HepG2 (cell line): ENCODE measurements at regions not wholly inside any gene's neighbourhood (a gene's known extent, or its start where the extent isn't known, plus 50 kb on each side); places are given as distances from the start of the nearest gene placed in this dataset.

Experiments used
- CREB1 ChIP-seq, 2 experiments: fragments of 450-650 bp in 1 of 2; IDR thresholded peaks; 2 replicates each; pipeline ENCODE4 v1.6.1; 2016 to 2017; ENCODE audit warnings: control low read depth in 1 of 2, mild to moderate bottlenecking in 1 of 2, missing compliant biosample characterization in 1 of 2, missing genetic modification characterization in 1 of 2
- EP300 ChIP-seq, 3 experiments: sonication (generic) in 1 of 3; formaldehyde crosslinking in 1 of 3; IDR thresholded peaks; 2 replicates each; pipeline versions ENCODE4 v1.5.1 to v1.6.1; 2011 to 2020; ENCODE audit warnings: low read depth in 2 of 3, low read length in 2 of 3, borderline replicate concordance in 1 of 3, improper control_type of control experiment in 1 of 3, mild to moderate bottlenecking in 1 of 3, missing genetic modification reagents in 1 of 3, moderate library complexity in 1 of 3
- IRF2 ChIP-seq: IDR thresholded peaks from 2 replicates; pipeline ENCODE4 v1.6.1; 2018; ENCODE audit warnings: missing genetic modification reagents, missing compliant biosample characterization
- MAFF ChIP-seq: IDR thresholded peaks from 2 replicates; pipeline ENCODE4 v1.6.1; 2011; ENCODE audit warnings: low read depth, low read length, improper control_type of control experiment
- MATR3 ChIP-seq: sonication (generic); formaldehyde crosslinking; IDR thresholded peaks from 2 replicates; pipeline ENCODE4 v1.4.0; 2020; ENCODE audit warnings: missing genetic modification reagents
- NFKBIZ ChIP-seq: IDR thresholded peaks from 2 replicates; pipeline ENCODE4 v1.6.1; 2018; ENCODE audit warnings: missing genetic modification reagents, missing compliant biosample characterization
- SIN3A ChIP-seq: IDR thresholded peaks from 2 replicates; pipeline ENCODE4 v1.6.1; 2011; ENCODE audit warnings: low read depth, mild to moderate bottlenecking, control low read depth, low read length, borderline replicate concordance
- SIN3B ChIP-seq: fragments of 150-350 bp; IDR thresholded peaks from 2 replicates; pipeline ENCODE4 v1.6.1; 2014; ENCODE audit warnings: low read length
- STAG1 ChIP-seq: sonication (generic); formaldehyde crosslinking; IDR thresholded peaks from 2 replicates; pipeline ENCODE4 v1.4.0; 2020; ENCODE audit warnings: missing genetic modification reagents
- TCF7L2 ChIP-seq: IDR thresholded peaks from 2 replicates; pipeline ENCODE4 v1.6.1; 2011; ENCODE audit warnings: mild to moderate bottlenecking, low read depth, low read length, moderate library complexity
- TOE1 ChIP-seq: sonication (generic); formaldehyde crosslinking; IDR thresholded peaks from 2 replicates; pipeline ENCODE4 v1.4.0; 2020; ENCODE audit warnings: mild to moderate bottlenecking, missing genetic modification reagents
- TRIM24 ChIP-seq: sonication (generic); formaldehyde crosslinking; IDR thresholded peaks from 2 replicates; pipeline ENCODE4 v1.8.0; 2022; ENCODE audit warnings: mild to moderate bottlenecking, missing genetic modification reagents
- ZBTB3 ChIP-seq: sonication (generic); formaldehyde crosslinking; IDR thresholded peaks from 2 replicates; pipeline ENCODE4 v1.4.0; 2020; ENCODE audit warnings: low read depth, mild to moderate bottlenecking, moderate library complexity, missing genetic modification reagents, borderline replicate concordance
- ZFP41 ChIP-seq: sonication (generic); formaldehyde crosslinking; IDR thresholded peaks from 2 replicates; pipeline ENCODE4 v1.4.0; 2020; ENCODE audit warnings: mild to moderate bottlenecking, missing genetic modification reagents, borderline replicate concordance
- ZFP62 ChIP-seq: sonication (generic); formaldehyde crosslinking; IDR thresholded peaks from 2 replicates; pipeline ENCODE4 v1.4.0; 2020; ENCODE audit warnings: missing genetic modification reagents
- ZKSCAN8 ChIP-seq: IDR thresholded peaks from 2 replicates; pipeline ENCODE4 v1.6.1; 2016; ENCODE audit warnings: borderline replicate concordance, missing genetic modification reagents, missing compliant biosample characterization
- ZNF317 ChIP-seq: sonication (generic); formaldehyde crosslinking; IDR thresholded peaks from 2 replicates; pipeline ENCODE4 v1.5.0; 2020; ENCODE audit warnings: mild to moderate bottlenecking, missing genetic modification reagents
- ZNF510 ChIP-seq: sonication (generic); formaldehyde crosslinking; IDR thresholded peaks from 2 replicates; pipeline ENCODE4 v1.4.0; 2020; ENCODE audit warnings: low read depth, mild to moderate bottlenecking, missing genetic modification reagents
- ZNF788 ChIP-seq: sonication (generic); formaldehyde crosslinking; IDR thresholded peaks from 2 replicates; pipeline ENCODE4 v1.5.0; 2020; ENCODE audit warnings: mild to moderate bottlenecking, missing genetic modification reagents, borderline replicate concordance
- ZSCAN29 ChIP-seq: sonication (generic); formaldehyde crosslinking; conservative IDR thresholded peaks from 2 replicates; pipeline ENCODE4 v1.4.0; 2020; ENCODE audit warnings: mild to moderate bottlenecking, missing genetic modification reagents
- TF ChIP-seq, protein P1 (sequence below): sonication (generic); formaldehyde crosslinking; IDR thresholded peaks from 2 replicates; pipeline ENCODE4 v1.4.0; 2020; ENCODE audit warnings: mild to moderate bottlenecking, missing genetic modification reagents
- TF ChIP-seq, protein P2 (sequence below), 2 experiments: fragments of 450-650 bp in 1 of 2; sonication (generic) in 1 of 2; formaldehyde crosslinking; IDR thresholded peaks; 2 replicates each; pipeline versions ENCODE4 v1.5.0 to v1.8.0; 2020 to 2022; ENCODE audit warnings: mild to moderate bottlenecking in 1 of 2, missing genetic modification reagents in 1 of 2
- TF ChIP-seq, protein P3 (sequence below): sonication (generic); formaldehyde crosslinking; IDR thresholded peaks from 2 replicates; pipeline ENCODE4 v1.4.0; 2020; ENCODE audit warnings: missing genetic modification reagents, borderline replicate concordance

DNA sequence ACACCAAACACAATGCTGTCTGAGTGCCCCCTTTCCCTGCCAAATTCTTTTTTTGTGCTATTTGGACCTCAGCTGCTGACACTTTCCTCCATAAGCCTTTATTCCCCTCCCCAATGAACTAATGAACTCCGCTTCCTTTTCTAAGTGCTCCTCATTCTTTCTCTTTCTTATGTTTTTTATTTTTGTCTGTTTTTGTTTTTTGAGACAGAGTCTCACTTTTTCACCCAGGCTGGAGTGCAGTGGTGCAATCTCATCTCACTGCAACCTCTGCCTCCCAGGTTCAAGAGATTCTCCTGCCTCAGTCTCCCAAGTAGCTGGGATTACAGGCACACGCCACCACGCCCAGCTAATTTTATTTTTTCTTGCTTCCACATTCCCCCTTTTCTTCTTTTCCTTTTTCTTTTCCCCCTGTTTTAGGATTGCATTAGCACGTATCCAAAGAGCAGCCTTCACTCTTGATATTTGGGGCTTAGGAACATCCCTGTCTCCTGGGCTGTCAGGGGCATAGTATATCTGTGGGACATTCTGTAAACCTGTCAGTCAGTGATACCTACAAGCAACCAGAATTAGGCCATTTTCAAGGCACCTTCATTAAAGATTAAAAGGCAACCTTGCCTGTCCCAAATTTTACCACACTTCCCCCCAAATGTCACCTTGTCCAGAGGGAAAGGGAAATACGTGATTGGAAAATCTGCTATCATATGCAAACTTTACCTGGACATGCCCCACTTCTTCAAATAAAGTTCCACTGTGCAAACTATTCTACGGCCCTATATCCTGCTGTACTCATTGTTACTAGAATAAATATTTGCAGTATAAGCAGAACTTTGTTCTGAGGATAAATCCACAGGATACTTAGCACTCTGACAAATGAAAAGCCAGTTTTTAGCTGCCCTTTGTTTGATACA is 65.1 kb upstream of the ACSL3 start (continued):
- TF ChIP-seq, protein P1, sequence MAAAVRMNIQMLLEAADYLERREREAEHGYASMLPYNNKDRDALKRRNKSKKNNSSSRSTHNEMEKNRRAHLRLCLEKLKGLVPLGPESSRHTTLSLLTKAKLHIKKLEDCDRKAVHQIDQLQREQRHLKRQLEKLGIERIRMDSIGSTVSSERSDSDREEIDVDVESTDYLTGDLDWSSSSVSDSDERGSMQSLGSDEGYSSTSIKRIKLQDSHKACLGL (CRISPR knock-in tag) = no peak
- peak; percentile 83; the same call in 1 of the 2 replicates for TF ChIP-seq ZKSCAN8 (CRISPR knock-in tag)
- no peak for TF ChIP-seq TCF7L2
- TF ChIP-seq, protein P2, sequence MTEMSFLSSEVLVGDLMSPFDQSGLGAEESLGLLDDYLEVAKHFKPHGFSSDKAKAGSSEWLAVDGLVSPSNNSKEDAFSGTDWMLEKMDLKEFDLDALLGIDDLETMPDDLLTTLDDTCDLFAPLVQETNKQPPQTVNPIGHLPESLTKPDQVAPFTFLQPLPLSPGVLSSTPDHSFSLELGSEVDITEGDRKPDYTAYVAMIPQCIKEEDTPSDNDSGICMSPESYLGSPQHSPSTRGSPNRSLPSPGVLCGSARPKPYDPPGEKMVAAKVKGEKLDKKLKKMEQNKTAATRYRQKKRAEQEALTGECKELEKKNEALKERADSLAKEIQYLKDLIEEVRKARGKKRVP (CRISPR knock-in tag; IDR thresholded peaks at IDR 0.05) = peak in 1 of 2 experiments; percentile 73; a peak in 2 of 4 replicates
- TF ChIP-seq ZNF317 (CRISPR knock-in tag) = peak; percentile 32; the same call in 1 of the 2 replicates
- TF ChIP-seq ZSCAN29 = peak; percentile 79
- TF ChIP-seq STAG1 (CRISPR knock-in tag) = peak; percentile 23; the same call in 1 of the 2 replicates
- TF ChIP-seq ZBTB3 (CRISPR knock-in tag) = no peak; the same call in 1 of the 2 replicates
- no peak for TF ChIP-seq ZNF788 (CRISPR knock-in tag)
- peak; percentile 97; the same call in 1 of the 2 replicates for TF ChIP-seq NFKBIZ
- no peak for TF ChIP-seq SIN3B
- TF ChIP-seq IRF2 (CRISPR knock-in tag) = peak; percentile 16; the same call in 1 of the 2 replicates
- TF ChIP-seq MAFF = peak; percentile 95
- 0 out of 2 replicates have a peak, but pooled peaks have one; percentile 28 for TF ChIP-seq ZNF510 (CRISPR knock-in tag)
- no peak for TF ChIP-seq TRIM24 (CRISPR knock-in tag)
- TF ChIP-seq EP300 (IDR thresholded peaks at IDR 0.05; ENCODE audit: low read depth in 2 of 2, low read length in 2 of 2) = peak; percentile 95 to 99
- peak; percentile 97 for TF ChIP-seq EP300 (CRISPR knock-in tag; IDR thresholded peaks at IDR 0.05; ENCODE audit: borderline replicate concordance)
- TF ChIP-seq TOE1 (CRISPR knock-in tag) = no peak
- TF ChIP-seq MATR3 (CRISPR knock-in tag) = no peak
- no peak for TF ChIP-seq ZFP41 (CRISPR knock-in tag)
- no peak for TF ChIP-seq ZFP62
- TF ChIP-seq SIN3A = no peak
- TF ChIP-seq, protein P3, sequence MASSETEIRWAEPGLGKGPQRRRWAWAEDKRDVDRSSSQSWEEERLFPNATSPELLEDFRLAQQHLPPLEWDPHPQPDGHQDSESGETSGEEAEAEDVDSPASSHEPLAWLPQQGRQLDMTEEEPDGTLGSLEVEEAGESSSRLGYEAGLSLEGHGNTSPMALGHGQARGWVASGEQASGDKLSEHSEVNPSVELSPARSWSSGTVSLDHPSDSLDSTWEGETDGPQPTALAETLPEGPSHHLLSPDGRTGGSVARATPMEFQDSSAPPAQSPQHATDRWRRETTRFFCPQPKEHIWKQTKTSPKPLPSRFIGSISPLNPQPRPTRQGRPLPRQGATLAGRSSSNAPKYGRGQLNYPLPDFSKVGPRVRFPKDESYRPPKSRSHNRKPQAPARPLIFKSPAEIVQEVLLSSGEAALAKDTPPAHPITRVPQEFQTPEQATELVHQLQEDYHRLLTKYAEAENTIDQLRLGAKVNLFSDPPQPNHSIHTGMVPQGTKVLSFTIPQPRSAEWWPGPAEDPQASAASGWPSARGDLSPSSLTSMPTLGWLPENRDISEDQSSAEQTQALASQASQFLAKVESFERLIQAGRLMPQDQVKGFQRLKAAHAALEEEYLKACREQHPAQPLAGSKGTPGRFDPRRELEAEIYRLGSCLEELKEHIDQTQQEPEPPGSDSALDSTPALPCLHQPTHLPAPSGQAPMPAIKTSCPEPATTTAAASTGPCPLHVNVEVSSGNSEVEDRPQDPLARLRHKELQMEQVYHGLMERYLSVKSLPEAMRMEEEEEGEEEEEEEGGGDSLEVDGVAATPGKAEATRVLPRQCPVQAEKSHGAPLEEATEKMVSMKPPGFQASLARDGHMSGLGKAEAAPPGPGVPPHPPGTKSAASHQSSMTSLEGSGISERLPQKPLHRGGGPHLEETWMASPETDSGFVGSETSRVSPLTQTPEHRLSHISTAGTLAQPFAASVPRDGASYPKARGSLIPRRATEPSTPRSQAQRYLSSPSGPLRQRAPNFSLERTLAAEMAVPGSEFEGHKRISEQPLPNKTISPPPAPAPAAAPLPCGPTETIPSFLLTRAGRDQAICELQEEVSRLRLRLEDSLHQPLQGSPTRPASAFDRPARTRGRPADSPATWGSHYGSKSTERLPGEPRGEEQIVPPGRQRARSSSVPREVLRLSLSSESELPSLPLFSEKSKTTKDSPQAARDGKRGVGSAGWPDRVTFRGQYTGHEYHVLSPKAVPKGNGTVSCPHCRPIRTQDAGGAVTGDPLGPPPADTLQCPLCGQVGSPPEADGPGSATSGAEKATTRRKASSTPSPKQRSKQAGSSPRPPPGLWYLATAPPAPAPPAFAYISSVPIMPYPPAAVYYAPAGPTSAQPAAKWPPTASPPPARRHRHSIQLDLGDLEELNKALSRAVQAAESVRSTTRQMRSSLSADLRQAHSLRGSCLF (CRISPR knock-in tag) = no peak
- TF ChIP-seq CREB1 (IDR thresholded peaks at IDR 0.05) = peak; percentile 29; the same call in 1 of the 2 replicates
- TF ChIP-seq CREB1 (CRISPR knock-in tag; IDR thresholded peaks at IDR 0.05) = peak; percentile 46; the same call in 1 of the 2 replicates
